ENCODE measurements at regions not wholly inside any gene's neighbourhood (a gene's known extent, or its start where the extent isn't known, plus 50 kb on each side); places are given as distances from the start of the nearest gene placed in this dataset.

DNA sequence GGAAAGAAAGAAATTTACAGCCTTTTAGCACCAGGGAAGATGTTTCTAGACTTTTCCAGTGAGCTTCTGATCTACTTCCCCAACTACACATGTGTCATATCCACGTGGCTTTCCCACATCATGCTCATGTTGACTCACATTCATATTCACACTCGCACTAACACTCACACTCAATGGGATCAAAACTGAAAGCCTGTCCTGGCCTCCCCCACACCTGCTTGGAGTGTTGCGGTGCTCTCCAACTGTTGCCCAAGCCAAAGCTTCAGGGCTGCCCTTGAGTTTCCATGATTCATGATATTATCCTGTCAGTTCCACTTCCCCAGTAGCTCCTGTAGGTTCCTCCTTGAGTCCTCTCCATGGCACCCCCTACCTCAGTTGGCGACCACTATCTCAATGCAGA lies 444.4 kb downstream of the GATA3 start:
- TF ChIP-seq, protein P1, sequence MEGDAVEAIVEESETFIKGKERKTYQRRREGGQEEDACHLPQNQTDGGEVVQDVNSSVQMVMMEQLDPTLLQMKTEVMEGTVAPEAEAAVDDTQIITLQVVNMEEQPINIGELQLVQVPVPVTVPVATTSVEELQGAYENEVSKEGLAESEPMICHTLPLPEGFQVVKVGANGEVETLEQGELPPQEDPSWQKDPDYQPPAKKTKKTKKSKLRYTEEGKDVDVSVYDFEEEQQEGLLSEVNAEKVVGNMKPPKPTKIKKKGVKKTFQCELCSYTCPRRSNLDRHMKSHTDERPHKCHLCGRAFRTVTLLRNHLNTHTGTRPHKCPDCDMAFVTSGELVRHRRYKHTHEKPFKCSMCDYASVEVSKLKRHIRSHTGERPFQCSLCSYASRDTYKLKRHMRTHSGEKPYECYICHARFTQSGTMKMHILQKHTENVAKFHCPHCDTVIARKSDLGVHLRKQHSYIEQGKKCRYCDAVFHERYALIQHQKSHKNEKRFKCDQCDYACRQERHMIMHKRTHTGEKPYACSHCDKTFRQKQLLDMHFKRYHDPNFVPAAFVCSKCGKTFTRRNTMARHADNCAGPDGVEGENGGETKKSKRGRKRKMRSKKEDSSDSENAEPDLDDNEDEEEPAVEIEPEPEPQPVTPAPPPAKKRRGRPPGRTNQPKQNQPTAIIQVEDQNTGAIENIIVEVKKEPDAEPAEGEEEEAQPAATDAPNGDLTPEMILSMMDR (conservative IDR thresholded peaks at IDR 0.05): no peak
- no peak for TF ChIP-seq EZH2 (IDR thresholded peaks at IDR 0.05; ENCODE audit: low read depth)
